ENCODE measurements at regions not wholly inside any gene's neighbourhood (a gene's known extent, or its start where the extent isn't known, plus 50 kb on each side); places are given as distances from the start of the nearest gene placed in this dataset.

- DNase-seq: no peak
Observed at GRCh38 chr10:4057021-4057420, 272.0 kb upstream of the KLF6 start.

DNA sequence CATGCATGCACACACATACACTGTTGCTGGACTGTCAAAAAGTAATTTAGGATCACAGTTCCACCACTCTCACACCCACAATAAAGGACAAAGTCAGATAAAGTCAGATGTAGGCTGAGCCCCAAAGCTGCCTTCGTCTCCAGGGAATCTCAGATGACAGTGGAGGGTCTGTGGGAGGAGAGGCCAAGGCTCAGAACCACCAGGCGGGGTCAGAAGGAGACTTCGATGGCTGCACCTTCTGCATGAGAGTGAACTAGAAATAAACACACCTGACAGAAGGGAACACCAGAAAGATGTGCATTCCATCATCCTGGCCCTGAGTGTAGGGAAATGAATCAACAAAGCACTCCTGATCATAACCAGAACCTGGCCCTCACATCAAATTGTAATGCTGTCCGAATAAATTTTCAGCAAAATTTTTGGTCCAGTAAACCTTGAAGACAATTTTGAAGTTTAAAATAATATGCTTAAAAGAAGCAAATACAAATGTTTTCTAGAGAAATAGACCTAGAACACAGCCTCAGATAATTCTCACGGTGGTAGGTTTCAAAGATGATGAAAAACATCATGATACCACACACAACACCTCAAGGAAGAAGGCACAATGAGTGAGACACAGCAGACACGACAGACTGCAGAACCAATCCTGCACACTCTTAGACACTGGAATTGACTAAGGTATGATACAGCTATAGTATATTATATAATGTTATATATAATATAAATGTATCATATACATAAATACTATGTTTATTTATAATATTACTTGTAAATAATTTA is 269.8 kb upstream of the KLF6 start:
- no peak for DNase-seq

GRCh38 chr10:4053940-4054339 is 268.9 kb upstream of the KLF6 start:
- no peak for DNase-seq

GRCh38 chr10:4051641-4052151 is 266.7 kb upstream of the KLF6 start:
- no peak for DNase-seq

DNA sequence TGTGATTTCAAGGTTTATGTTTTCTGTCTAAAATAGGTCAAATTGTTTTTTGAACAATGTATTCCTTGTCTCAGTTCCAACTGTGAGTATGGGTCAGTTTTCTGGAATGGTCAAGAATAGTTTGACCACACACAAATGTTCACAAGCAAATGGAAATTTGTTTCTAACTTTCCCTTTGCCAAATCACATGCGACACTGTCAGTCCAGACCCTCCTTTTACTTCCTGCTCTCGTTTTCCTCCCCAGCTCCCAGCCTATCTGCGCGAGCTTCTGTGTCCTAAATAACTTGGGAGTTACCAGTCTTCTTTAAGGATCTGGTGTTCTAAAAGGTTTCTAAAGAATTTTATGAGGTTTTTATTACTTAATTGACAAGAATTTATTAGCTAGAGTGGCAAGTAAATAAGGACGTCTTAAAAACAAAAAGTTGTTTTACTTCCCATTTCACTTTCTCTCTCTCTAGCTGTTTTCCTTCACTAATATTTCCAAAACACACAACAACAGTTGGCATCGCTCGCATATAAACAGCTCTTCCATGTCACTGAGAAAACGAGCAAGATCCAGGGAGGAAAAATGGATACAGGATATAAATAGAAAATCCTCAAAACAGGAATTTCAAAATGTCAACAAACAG is 266.1 kb upstream of the KLF6 start:
- DNase-seq: peak; percentile 55 to 59

GRCh38 chr10:4050061-4050460 is 265.1 kb upstream of the KLF6 start:
- DNase-seq: no peak

DNA sequence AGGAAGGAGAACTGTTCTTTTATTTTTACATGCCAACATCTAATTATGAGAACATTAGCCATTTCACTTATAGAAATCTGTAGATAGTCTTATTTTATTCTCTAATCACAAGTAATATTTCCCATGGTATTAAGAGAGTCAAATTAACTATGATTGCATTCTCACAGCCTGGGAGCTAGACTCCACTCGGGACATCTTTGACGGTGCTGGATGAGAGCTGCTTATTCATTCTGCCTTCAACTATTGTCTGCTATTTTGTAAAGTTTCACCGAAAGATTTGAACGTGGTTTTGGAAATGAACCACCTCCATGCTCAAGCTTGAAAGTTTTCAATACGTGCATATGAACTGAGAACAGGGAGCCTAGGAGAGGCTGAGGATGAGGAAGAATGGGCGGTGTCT is 264.3 kb upstream of the KLF6 start:
- no peak for DNase-seq

- no peak for DNase-seq
Observed at GRCh38 chr10:4048236-4048864, 263.3 kb upstream of the KLF6 start.

DNA sequence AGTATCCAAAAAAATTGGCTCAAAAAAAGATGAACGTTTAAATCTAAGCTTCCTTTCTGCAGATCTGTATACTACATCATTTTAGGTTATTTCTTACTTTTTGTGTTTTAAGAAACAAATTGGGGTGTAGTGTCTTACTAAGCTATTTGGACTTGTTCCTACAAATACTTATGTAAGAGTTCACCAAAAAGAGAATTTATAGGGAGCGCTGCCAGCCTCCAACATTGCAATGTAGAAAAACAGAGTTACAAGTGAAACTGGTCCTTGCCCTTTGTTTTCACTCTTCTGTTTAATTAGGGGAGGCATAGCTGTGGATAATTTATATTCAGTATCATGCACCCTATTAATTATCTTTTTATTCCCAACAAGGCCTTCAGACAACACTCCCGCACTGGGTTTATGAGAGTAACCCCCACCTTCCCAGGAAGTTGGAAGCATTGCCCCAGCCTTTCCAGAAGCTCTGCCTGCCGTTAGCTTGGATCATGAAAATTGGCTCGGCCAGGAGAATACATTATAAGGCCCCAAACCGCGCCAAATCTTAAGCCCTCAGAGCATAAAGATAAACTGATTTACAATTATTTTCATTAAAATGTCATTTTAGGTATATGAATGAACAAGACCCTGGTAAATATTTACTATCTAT is 261.8 kb upstream of the KLF6 start:
- DNase-seq: no peak

GRCh38 chr10:4046030-4046429 is 261.0 kb upstream of the KLF6 start:
- no peak for DNase-seq

DNA sequence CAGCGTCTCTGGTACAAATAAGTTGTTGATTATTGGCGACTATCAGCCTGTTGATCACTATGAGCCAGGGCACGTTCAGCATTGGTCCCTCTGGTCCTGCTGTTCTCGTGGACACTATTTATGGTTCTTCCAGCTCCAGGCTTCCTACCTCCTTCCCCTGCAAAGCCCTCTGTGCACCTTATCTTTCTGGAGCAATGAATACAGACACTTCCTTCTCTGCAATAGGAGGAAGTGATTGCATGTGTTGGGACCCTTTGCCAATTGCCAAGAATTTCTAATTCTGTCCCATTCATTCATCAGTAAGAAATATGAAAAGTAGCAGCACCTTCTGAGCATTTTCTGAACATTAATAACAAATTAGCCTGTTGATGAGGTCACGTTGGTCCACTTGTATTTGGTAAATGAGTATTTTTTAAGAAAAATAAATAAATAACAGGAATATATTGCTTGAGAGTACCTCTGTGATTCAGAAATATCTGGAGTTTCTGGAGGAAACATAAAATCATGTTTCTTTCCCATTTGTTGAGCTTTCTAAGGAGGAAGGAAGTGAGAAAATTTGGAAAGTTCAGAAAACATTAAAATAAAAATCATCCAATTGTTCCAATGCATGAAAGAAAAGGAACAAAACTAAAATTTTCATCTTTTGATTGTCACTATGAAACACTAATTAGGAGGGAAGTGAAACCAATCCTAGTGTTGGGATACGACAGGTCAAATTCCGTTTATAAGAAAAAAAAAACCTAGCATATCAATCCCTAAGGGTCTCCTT is 259.1 kb upstream of the KLF6 start:
- DNase-seq: no peak

GRCh38 chr10:4041635-4042034 is 256.6 kb upstream of the KLF6 start:
- DNase-seq: no peak

DNA sequence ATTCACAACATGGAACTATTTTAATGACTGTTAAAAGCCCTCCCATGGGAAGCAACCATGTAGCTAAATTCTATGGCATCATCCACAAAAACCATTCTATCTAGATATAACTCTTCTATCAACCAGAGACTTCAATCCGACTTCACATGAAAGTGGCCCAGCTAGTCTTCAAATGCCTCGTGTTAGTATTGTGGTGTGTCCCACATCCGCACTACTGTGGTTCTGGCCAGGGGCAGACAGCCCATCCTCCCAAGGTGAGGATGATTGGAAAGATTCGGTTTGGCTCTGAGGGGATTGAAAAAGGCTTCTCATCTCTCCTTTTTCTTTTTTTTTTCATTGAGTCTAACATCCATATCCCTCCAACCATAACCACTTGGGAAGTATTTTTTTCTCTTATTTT is 253.0 kb upstream of the KLF6 start:
- DNase-seq: no peak

DNA sequence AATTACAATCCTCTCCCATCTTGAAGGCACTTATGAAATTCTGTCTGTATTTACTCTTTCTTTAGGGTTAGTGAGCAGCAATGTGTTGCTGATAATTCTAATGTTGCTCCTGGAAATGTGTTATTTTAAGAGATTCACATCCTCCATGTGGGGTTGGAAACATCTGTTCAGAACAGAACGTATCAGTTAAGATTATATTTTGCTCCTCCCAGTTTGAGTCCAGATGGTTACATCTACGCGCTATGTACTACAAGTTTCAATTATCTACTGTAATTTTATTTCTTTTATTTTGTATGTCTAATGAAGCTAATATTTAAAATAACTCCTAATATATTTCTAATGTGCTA is 250.6 kb upstream of the KLF6 start:
- no peak for DNase-seq

DNA sequence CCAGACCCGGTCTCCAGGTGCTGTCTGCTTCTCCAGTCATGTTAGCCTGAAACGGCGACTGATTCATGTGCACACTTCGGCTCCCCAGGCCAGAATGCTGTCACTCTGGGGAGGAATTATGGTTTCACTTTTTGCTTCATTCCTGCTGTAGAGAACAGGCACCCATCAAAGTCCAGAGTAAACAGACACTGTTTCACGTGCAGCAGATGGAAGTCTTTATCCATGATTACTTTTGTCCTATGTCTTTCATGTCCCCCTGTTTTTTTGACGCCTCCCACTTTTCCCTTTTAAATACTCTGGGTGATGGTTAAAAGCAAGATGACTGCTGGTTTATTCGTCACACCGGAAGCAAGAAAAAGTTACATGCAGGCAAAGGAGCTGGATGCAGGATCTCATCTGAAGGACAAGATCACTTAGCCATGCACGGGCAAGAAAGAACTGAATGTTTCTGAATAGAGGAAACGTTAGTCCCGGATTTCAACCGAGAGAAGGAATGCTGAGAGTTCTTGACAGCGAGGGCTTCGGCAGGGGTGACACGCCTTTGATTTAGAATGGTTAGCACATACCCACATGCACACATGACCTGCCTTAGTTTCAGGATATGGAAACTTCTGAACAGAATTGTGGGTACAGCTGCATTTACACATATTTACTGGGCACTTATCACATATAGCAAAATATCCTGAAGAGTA is 250.0 kb upstream of the KLF6 start:
- no peak for DNase-seq

- DNase-seq: no peak
Observed at GRCh38 chr10:4033341-4033896, 248.4 kb upstream of the KLF6 start.

DNA sequence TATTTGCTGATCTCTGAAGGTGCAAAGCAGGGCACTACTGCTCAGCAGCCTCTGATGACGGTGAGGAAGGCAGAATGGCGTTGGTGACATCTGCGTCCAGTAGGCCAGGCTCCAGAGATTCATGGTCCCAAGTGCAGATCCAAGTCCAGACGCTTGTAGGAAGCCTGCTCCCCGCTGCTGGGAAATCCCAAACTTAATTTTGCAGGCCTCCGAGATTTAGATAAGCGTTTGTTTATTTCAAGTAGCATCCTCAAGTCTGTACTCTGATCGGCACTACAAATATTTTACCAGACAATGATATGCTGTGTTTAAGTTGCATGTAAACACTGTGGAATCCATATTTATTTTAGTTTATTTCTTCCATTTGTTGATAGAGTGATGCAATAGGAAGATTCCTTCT is 244.9 kb upstream of the KLF6 start:
- no peak for DNase-seq

DNA sequence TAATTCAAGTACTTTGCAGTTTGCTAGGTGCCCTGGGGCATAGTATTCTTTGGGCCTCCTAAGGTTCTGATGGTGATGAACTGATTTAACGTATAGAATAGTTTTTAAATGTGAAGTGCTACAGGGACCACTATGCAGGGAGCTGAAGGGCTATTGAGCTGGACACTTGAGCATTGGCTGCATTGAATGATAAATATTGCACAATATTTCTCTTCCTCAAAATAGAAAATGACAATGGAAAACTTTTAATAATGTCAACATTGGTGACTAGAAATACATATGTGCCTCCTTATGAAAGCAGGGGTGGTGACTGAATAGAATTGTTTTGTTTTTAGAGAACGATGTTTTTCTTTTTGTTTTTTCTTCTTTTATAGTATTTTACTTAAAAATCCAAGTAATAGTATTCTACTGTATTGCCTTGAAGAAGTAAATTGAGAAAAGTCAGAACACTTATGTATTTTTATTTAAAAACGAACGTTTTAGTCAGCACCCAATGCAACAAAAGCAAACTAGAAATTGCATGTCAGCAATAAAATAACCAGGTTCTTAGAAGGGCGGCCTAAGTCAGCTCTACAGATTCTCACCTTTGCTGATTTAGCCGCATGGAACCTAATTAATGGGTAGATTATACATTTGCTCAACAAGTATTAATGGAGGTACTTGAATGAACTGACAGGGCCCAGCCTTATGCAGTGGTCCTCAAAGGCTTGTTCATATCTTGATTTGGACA is 244.0 kb upstream of the KLF6 start:
- no peak for DNase-seq

- DNase-seq: no peak
Observed at GRCh38 chr10:4028027-4028471, 243.0 kb upstream of the KLF6 start.

- DNase-seq: no peak
Observed at GRCh38 chr10:4025339-4025738, 240.3 kb upstream of the KLF6 start.

Data from right lung (tissue), 2 donors.